NCI-H446 treated with DMSO at 0.1 percent for 48 hours (cell line): ENCODE measurements at regions not wholly inside any gene's neighbourhood (a gene's known extent, or its start where the extent isn't known, plus 50 kb on each side); places are given as distances from the start of the nearest gene placed in this dataset.
A peak's percentile ranks its signal among the peaks of the same experiment; 100 is the strongest.

ENCODE experiments used
- DNase-seq: peaks from one replicate; lab custom pipeline; 2025; lab: John Stamatoyannopoulos, UW

- no peak for DNase-seq
These were observed 1052.4 kb downstream of the TUSC7 start for GRCh38 chr3:117761703-117762620.

- no peak for DNase-seq
These were observed 1053.0 kb downstream of the TUSC7 start for GRCh38 chr3:117762621-117763037.

GRCh38 chr3:117763561-117763960 lies 1054.0 kb downstream of the TUSC7 start:
- DNase-seq: no peak

- no peak for DNase-seq
These were observed 1059.0 kb downstream of the TUSC7 start for GRCh38 chr3:117768581-117768980.

GRCh38 chr3:117774130-117774529 lies 1064.6 kb downstream of the TUSC7 start:
- no peak for DNase-seq

- no peak for DNase-seq
These were observed 1076.8 kb downstream of the TUSC7 start for GRCh38 chr3:117786349-117786748.

- DNase-seq: peak; percentile 57
These were observed 1078.5 kb downstream of the TUSC7 start for GRCh38 chr3:117788061-117788460.

GRCh38 chr3:117788506-117788905 lies 1078.9 kb downstream of the TUSC7 start:
- no peak for DNase-seq

- DNase-seq: no peak
These were observed 1080.8 kb downstream of the TUSC7 start for GRCh38 chr3:117790235-117790987.

GRCh38 chr3:117793622-117794265 lies 1084.2 kb downstream of the TUSC7 start:
- DNase-seq: peak; percentile 40

- no peak for DNase-seq
These were observed 1088.6 kb downstream of the TUSC7 start for GRCh38 chr3:117798221-117798620.

GRCh38 chr3:117798687-117799386 lies 1089.3 kb downstream of the TUSC7 start:
- no peak for DNase-seq

- no peak for DNase-seq
These were observed 1089.8 kb downstream of the TUSC7 start for GRCh38 chr3:117799387-117799735.

GRCh38 chr3:117801912-117802239 lies 1092.3 kb downstream of the TUSC7 start:
- no peak for DNase-seq

GRCh38 chr3:117809186-117810081 lies 1099.9 kb downstream of the TUSC7 start:
- no peak for DNase-seq

GRCh38 chr3:117811786-117812185 lies 1102.2 kb downstream of the TUSC7 start:
- DNase-seq: no peak

- DNase-seq: no peak
These were observed 1105.4 kb downstream of the TUSC7 start for GRCh38 chr3:117814975-117815374.

- DNase-seq: no peak
These were observed 1107.5 kb downstream of the TUSC7 start for GRCh38 chr3:117817103-117817502.

GRCh38 chr3:117818592-117818991 lies 1109.0 kb downstream of the TUSC7 start:
- no peak for DNase-seq

- DNase-seq: no peak
These were observed 1111.2 kb downstream of the TUSC7 start for GRCh38 chr3:117820658-117821299.

- DNase-seq: no peak
These were observed 1112.8 kb downstream of the TUSC7 start for GRCh38 chr3:117822416-117822815.
